ENCODE measurements at regions not wholly inside any gene's neighbourhood (a gene's known extent, or its start where the extent isn't known, plus 50 kb on each side); places are given as distances from the start of the nearest gene placed in this dataset.

DNA sequence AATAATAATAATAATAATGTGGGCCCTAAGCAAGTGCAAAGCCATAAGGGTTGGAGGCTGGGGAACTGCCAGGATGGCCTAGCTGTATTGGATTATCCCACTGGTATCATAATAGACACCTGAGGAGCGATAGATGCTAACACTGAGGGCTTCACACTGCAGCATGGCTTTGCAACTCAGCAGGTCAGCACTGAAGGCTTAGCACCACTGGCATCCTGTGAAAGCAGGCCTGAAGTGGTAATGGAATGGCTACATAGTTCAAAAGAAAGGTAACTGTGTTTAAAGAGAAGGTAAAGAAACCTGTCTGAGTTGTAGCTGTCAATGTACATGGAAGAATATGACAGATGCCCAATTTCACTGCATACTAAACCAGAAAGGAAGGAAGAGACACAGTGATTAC lies 359.0 kb downstream of the OSTF1 start:
- Mint-ChIP-seq H3K36me3 (ENCODE audit: low read depth) (no peaks in the 10 kb centered on the region), H3K27ac (no peak overlapping the region), H3K4me1 (ENCODE audit: low read depth) (no peaks in the 10 kb centered on the region), H3K27me3 (peaks cover 1% of the 10 kb centered on the region), H3K4me3 (no peak overlapping the region), H3K9me3 (no peaks in the 10 kb centered on the region)
- Histone ChIP-seq H3K27me3 (ENCODE audit: control insufficient read depth in 1 of 2, insufficient read depth in 2 of 2, low read length in 2 of 2) (no peaks in the 10 kb centered on the region), H3K36me3 (ENCODE audit: insufficient read depth, low read length) (no peaks in the 10 kb centered on the region), H3K4me1 (ENCODE audit: insufficient read depth, low read length) (no peaks in the 10 kb centered on the region), H3K9me3 (ENCODE audit: control insufficient read depth in 1 of 2, insufficient read depth in 1 of 2, low read length in 2 of 2) (peaks cover 0 to 3% of the 10 kb centered on the region in 2 experiments), H3K4me3 (ENCODE audit: low read length) (no peak overlapping the region), H3K27ac (ENCODE audit: low read depth in 1 of 2, low read length in 2 of 2) (no peak overlapping the region)
- ChIA-PET CTCF (no interaction called here), POLR2A (no interaction called here)
- no peak for ATAC-seq (ENCODE audit: poor library complexity)
- intact Hi-C loops (cut with DNase I, micrococcal nuclease): no loop called here
- no peak for DNase-seq
- TF ChIP-seq, protein P1, sequence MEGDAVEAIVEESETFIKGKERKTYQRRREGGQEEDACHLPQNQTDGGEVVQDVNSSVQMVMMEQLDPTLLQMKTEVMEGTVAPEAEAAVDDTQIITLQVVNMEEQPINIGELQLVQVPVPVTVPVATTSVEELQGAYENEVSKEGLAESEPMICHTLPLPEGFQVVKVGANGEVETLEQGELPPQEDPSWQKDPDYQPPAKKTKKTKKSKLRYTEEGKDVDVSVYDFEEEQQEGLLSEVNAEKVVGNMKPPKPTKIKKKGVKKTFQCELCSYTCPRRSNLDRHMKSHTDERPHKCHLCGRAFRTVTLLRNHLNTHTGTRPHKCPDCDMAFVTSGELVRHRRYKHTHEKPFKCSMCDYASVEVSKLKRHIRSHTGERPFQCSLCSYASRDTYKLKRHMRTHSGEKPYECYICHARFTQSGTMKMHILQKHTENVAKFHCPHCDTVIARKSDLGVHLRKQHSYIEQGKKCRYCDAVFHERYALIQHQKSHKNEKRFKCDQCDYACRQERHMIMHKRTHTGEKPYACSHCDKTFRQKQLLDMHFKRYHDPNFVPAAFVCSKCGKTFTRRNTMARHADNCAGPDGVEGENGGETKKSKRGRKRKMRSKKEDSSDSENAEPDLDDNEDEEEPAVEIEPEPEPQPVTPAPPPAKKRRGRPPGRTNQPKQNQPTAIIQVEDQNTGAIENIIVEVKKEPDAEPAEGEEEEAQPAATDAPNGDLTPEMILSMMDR (IDR thresholded peaks at IDR 0.05): no peak

- Histone ChIP-seq H3K36me3 (ENCODE audit: insufficient read depth, low read length) (no peaks in the 10 kb centered on the region), H3K9me3 (ENCODE audit: control insufficient read depth in 1 of 2, insufficient read depth in 1 of 2, low read length in 2 of 2) (peaks cover 0 to 2% of the 10 kb centered on the region in 2 experiments), H3K4me3 (ENCODE audit: low read length) (no peak overlapping the region), H3K27me3 (ENCODE audit: control insufficient read depth in 1 of 2, insufficient read depth in 2 of 2, low read length in 2 of 2) (no peaks in the 10 kb centered on the region), H3K4me1 (ENCODE audit: insufficient read depth, low read length) (no peaks in the 10 kb centered on the region), H3K27ac (ENCODE audit: low read depth in 1 of 2, low read length in 2 of 2) (no peak overlapping the region)
- ATAC-seq (ENCODE audit: poor library complexity) (no peak), DNase-seq (no peak)
- H3K27ac Mint-ChIP-seq: no peak overlapping the region
- no peaks in the 10 kb centered on the region for H3K36me3 Mint-ChIP-seq (ENCODE audit: low read depth)
- CTCF ChIA-PET: no interaction called here
- H3K4me3 Mint-ChIP-seq: no peak overlapping the region
- peaks cover 6% of the 10 kb centered on the region for H3K27me3 Mint-ChIP-seq
- H3K9me3 Mint-ChIP-seq: no peaks in the 10 kb centered on the region
- POLR2A ChIA-PET: no interaction called here
- no peaks in the 10 kb centered on the region for H3K4me1 Mint-ChIP-seq (ENCODE audit: low read depth)
- intact Hi-C loops (cut with DNase I, micrococcal nuclease): no loop called here
- TF ChIP-seq, protein P1 (IDR thresholded peaks at IDR 0.05): no peak
Observed at GRCh38 chr9:75448281-75448680, 360.0 kb downstream of the OSTF1 start.

DNA sequence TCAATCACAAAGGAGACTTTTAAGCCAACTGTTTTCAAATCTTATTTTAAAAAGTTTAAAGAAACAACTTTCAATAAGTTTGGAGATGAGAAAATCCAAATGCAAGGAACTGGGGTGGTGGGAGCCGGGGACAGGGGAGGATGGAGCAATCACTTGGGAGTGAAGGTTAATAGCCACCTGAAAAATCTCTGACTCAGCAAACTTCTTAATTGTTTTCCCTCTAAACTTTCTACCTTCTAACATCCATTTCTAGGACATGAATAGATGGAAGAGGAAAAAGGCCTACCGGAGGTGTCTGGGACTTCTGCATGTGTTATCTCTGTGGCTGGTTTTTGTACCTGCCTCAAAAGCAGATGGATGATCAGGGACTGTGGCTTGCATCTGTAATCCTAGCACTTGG lies 360.6 kb downstream of the OSTF1 start:
- no peaks in the 10 kb centered on the region for H3K36me3 Mint-ChIP-seq (ENCODE audit: low read depth)

More for the DNA sequence above, 360.6 kb downstream of the OSTF1 start:
- Mint-ChIP-seq H3K27me3 (peaks cover 6% of the 10 kb centered on the region), H3K9me3 (no peaks in the 10 kb centered on the region), H3K27ac (no peak overlapping the region), H3K4me1 (ENCODE audit: low read depth) (no peaks in the 10 kb centered on the region), H3K4me3 (no peak overlapping the region)
- ATAC-seq (ENCODE audit: poor library complexity): no peak
- no peaks in the 10 kb centered on the region for H3K36me3 ChIP-seq (ENCODE audit: insufficient read depth, low read length)
- H3K27ac ChIP-seq (ENCODE audit: low read depth in 1 of 2, low read length in 2 of 2): no peak overlapping the region
- no peaks in the 10 kb centered on the region for H3K4me1 ChIP-seq (ENCODE audit: insufficient read depth, low read length)
- no peak overlapping the region for H3K4me3 ChIP-seq (ENCODE audit: low read length)
- CTCF ChIA-PET: no interaction called here
- POLR2A ChIA-PET: no interaction called here
- no peaks in the 10 kb centered on the region for H3K9me3 ChIP-seq (ENCODE audit: control insufficient read depth in 1 of 2, insufficient read depth in 1 of 2, low read length in 2 of 2)
- DNase-seq: no peak
- H3K27me3 ChIP-seq (ENCODE audit: control insufficient read depth in 1 of 2, insufficient read depth in 2 of 2, low read length in 2 of 2): no peaks in the 10 kb centered on the region
- intact Hi-C loops (cut with DNase I, micrococcal nuclease): no loop called here
- TF ChIP-seq, protein P1 (IDR thresholded peaks at IDR 0.05): no peak

Data from CD4-positive, alpha-beta T cell (primary cell).